ENCODE measurements at regions not wholly inside any gene's neighbourhood (a gene's known extent, or its start where the extent isn't known, plus 50 kb on each side); places are given as distances from the start of the nearest gene placed in this dataset.

DNA sequence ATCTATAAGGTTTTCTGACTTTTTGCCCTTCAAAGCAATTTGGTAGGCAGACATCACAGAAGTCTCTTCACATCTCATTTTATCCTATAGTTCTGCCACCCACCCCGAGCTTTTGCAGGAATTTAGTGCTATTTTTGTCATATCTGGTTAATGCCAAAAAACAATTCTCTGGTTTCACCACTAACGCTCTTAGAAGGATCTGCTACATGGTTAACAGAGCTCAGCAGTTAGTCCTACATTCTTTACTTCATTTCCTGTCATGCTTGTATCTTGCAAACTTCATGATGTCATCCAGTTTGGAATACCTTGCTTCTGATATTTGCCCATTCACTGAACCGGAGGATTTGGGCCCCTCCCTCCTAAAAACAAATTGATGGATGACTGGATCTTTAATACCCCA, 116.8 kb upstream of the SERPINE2 start:
- no peak overlapping the region for H2AK5ac ChIP-seq (ENCODE audit: insufficient read length, low read length)
- no peak overlapping the region for H2BK5ac ChIP-seq (ENCODE audit: insufficient read length, low read length)
- DNase-seq = no peak
- H3K23ac ChIP-seq (ENCODE audit: insufficient read length, low read depth, low read length) = no peak overlapping the region
- no peak overlapping the region for H3T11ph ChIP-seq (ENCODE audit: low read length)
- H3K56ac ChIP-seq (ENCODE audit: insufficient read length, low read depth, low read length) = no peak overlapping the region
- TF ChIP-seq, protein P1, sequence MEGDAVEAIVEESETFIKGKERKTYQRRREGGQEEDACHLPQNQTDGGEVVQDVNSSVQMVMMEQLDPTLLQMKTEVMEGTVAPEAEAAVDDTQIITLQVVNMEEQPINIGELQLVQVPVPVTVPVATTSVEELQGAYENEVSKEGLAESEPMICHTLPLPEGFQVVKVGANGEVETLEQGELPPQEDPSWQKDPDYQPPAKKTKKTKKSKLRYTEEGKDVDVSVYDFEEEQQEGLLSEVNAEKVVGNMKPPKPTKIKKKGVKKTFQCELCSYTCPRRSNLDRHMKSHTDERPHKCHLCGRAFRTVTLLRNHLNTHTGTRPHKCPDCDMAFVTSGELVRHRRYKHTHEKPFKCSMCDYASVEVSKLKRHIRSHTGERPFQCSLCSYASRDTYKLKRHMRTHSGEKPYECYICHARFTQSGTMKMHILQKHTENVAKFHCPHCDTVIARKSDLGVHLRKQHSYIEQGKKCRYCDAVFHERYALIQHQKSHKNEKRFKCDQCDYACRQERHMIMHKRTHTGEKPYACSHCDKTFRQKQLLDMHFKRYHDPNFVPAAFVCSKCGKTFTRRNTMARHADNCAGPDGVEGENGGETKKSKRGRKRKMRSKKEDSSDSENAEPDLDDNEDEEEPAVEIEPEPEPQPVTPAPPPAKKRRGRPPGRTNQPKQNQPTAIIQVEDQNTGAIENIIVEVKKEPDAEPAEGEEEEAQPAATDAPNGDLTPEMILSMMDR (conservative IDR thresholded peaks at IDR 0.05) = no peak
- H2AFZ ChIP-seq (ENCODE audit: low read length) = no peak overlapping the region
- H4K91ac ChIP-seq (ENCODE audit: insufficient read length, low read depth, low read length) = no peak overlapping the region
- H3K27ac ChIP-seq (ENCODE audit: insufficient read length, low read depth, low read length) = no peak overlapping the region
- H2BK15ac ChIP-seq (ENCODE audit: low read depth, low read length) = no peak overlapping the region
- Mint-ChIP-seq H3K4me1 (peaks cover 4% of the 10 kb centered on the region in 2 experiments; a peak in 2 of 4 replicates), H3K27me3 (ENCODE audit: low read depth) (no peaks in the 10 kb centered on the region; the same call in 1 of the 2 replicates), H3K36me3 (ENCODE audit: insufficient read depth in 1 of 3, low read depth in 3 of 3) (no peaks in the 10 kb centered on the region), H3K27ac (no peak overlapping the region), H3K9me3 (no peaks in the 10 kb centered on the region; a peak in 1 of 5 replicates), H3K4me3 (no peak overlapping the region)
- H4K8ac ChIP-seq (replicated peaks; ENCODE audit: insufficient read length, low read depth, low read length) = no peak overlapping the region
- H3K14ac ChIP-seq (ENCODE audit: insufficient read depth, low read length) = no peak overlapping the region
- no peaks in the 10 kb centered on the region for H3K79me1 ChIP-seq (ENCODE audit: insufficient read depth, low read depth, low read length, poor library complexity, severe bottlenecking)
- H3K9ac ChIP-seq (ENCODE audit: extremely low read depth, insufficient read length, low read length) = no peak overlapping the region
- H3K79me2 ChIP-seq (ENCODE audit: insufficient read depth, low read length) = no peaks in the 10 kb centered on the region
- no peak overlapping the region for H3K4me2 ChIP-seq (ENCODE audit: insufficient read depth, insufficient read length, low read length)
- H3K9me3 ChIP-seq (ENCODE audit: control insufficient read depth, low read depth, low read length) = no peaks in the 10 kb centered on the region
- no peak overlapping the region for H4K5ac ChIP-seq (ENCODE audit: insufficient read length, low read depth, low read length)
- no peak overlapping the region for H2BK120ac ChIP-seq (ENCODE audit: low read depth, low read length, poor library complexity, severe bottlenecking)
- H3K27me3 ChIP-seq (ENCODE audit: insufficient read depth, low read length) = no peaks in the 10 kb centered on the region
- no peaks in the 10 kb centered on the region for H3K4me1 ChIP-seq (ENCODE audit: insufficient read depth, low read length)
- no peak overlapping the region for H2BK12ac ChIP-seq (ENCODE audit: insufficient read length, low read depth, low read length)
- WGBS (ENCODE audit: extremely low coverage, insufficient read length, low lambda C conversion rate) = no CpG with 5 or more reads among the region's 3 CpGs
- no peaks in the 10 kb centered on the region for H3K23me2 ChIP-seq (ENCODE audit: insufficient read length, low read depth, low read length, poor library complexity, severe bottlenecking)
- H2BK20ac ChIP-seq (ENCODE audit: low read depth, low read length, poor library complexity, severe bottlenecking) = no peak overlapping the region
- H3K4ac ChIP-seq (ENCODE audit: low read depth, low read length) = no peak overlapping the region
- H4K20me1 ChIP-seq (ENCODE audit: control insufficient read depth, insufficient read depth, insufficient read length) = no peaks in the 10 kb centered on the region
- no peak overlapping the region for H3K18ac ChIP-seq (ENCODE audit: insufficient read length, low read depth, low read length)

Measured in H9 (cell line).